ENCODE measurements at regions not wholly inside any gene's neighbourhood (a gene's known extent, or its start where the extent isn't known, plus 50 kb on each side); places are given as distances from the start of the nearest gene placed in this dataset.
A peak's percentile ranks its signal among the peaks of the same experiment; 100 is the strongest.
"Not testable (repeated sequence)": the region's sequence is repeated elsewhere in the genome, so short reads cannot be mapped to it uniquely, and the experiment has no call there.

GRCh38 chr9:25025156-25025555, 479.5 kb upstream of the IZUMO3 start:
- no peak for TF ChIP-seq CTCF (conservative IDR thresholded peaks at IDR 0.05)
- no peak for TF ChIP-seq ZFX (IDR thresholded peaks at IDR 0.05)
- no peak overlapping the region for H3K27ac ChIP-seq

- TF ChIP-seq CTCF (conservative IDR thresholded peaks at IDR 0.05) (no peak), ZFX (IDR thresholded peaks at IDR 0.05) (no peak)
- H3K27ac ChIP-seq = no peak overlapping the region
These were observed 472.1 kb upstream of the IZUMO3 start for GRCh38 chr9:25017779-25018178.

- H3K27ac ChIP-seq = no peak overlapping the region
These were observed 464.4 kb upstream of the IZUMO3 start for GRCh38 chr9:25010027-25010662.

GRCh38 chr9:25003686-25004085, 458.0 kb upstream of the IZUMO3 start:
- TF ChIP-seq ZFX (IDR thresholded peaks at IDR 0.05) (no peak), CTCF (conservative IDR thresholded peaks at IDR 0.05) (peak; percentile 63)
- H3K27ac ChIP-seq = no peak overlapping the region

More at GRCh38 chr9:25010027-25010662, 464.4 kb upstream of the IZUMO3 start:
- TF ChIP-seq ZFX (IDR thresholded peaks at IDR 0.05) (no peak), CTCF (conservative IDR thresholded peaks at IDR 0.05) (no peak)

- TF ChIP-seq ZFX (IDR thresholded peaks at IDR 0.05) (no peak), CTCF (conservative IDR thresholded peaks at IDR 0.05) (no peak)
These were observed 440.6 kb upstream of the IZUMO3 start for GRCh38 chr9:24986331-24986730.

GRCh38 chr9:24970780-24971179, 425.1 kb upstream of the IZUMO3 start:
- not testable (repeated sequence) for H3K27ac ChIP-seq

More at GRCh38 chr9:24986331-24986730, 440.6 kb upstream of the IZUMO3 start:
- no peak overlapping the region for H3K27ac ChIP-seq

- no peak overlapping the region for H3K27ac ChIP-seq
- no peak for TF ChIP-seq ZFX (IDR thresholded peaks at IDR 0.05)
- TF ChIP-seq CTCF (conservative IDR thresholded peaks at IDR 0.05) = no peak
These were observed 416.1 kb upstream of the IZUMO3 start for GRCh38 chr9:24961762-24962161.

- no peak overlapping the region for H3K27ac ChIP-seq
- TF ChIP-seq CTCF (conservative IDR thresholded peaks at IDR 0.05) (no peak), ZFX (IDR thresholded peaks at IDR 0.05) (no peak)
These were observed 407.4 kb upstream of the IZUMO3 start for GRCh38 chr9:24953070-24953469.

Data from C4-2B (cell line).